B cell (primary cell): ENCODE measurements at regions not wholly inside any gene's neighbourhood (a gene's known extent, or its start where the extent isn't known, plus 50 kb on each side); places are given as distances from the start of the nearest gene placed in this dataset.

Experiments used
- ATAC-seq: fragments of 200-7000 bp; cut with Tn5 transposase; one replicate; pipeline ENCODE4 v1.10.0; 2021; ENCODE audit warnings: low read depth, mild to moderate bottlenecking, moderate number of reproducible peaks, moderate library complexity
- CTCF ChIA-PET: fragments of 350-600 bp; sonication (Branson Sonifier 250); formaldehyde crosslinking; loops from one replicate; lab custom pipeline; 2021; ENCODE audit warnings: antibody characterized with exemption, inconsistent platforms; lab: Charles Lee
- POLR2A ChIA-PET: fragments of 350-600 bp; sonication (Branson Sonifier 250); formaldehyde crosslinking; loops from one replicate; lab custom pipeline; 2021; ENCODE audit warnings: antibody characterized with exemption; lab: Charles Lee
- DNase-seq: peaks from one replicate; pipeline ENCODE4 v3.0.0; 2013
- H2AFZ ChIP-seq: 2 replicates; pipeline ENCODE4 v1.6.1; 2012; ENCODE audit warnings: mild to moderate bottlenecking, low read depth, low read length; ENCODE audit not compliant: insufficient read depth, poor library complexity, severe bottlenecking
- H3K27ac ChIP-seq, 2 donors: 1 replicate in 1 of 2; 2 replicates in 1 of 2; pipeline ENCODE4 v1.5.1; 2012 to 2013; ENCODE audit warnings: low read length in 2 of 2, mild to moderate bottlenecking in 2 of 2, moderate library complexity in 1 of 2
- H3K27me3 ChIP-seq, 4 experiments: fragments of 200-600 bp in 1 of 4; sonication (generic) in 1 of 4; replicated peaks in 1 of 4; 1 replicate in 2 of 4; 2 replicates in 2 of 4; pipeline versions ENCODE4 v1.6.1 to v1.7.0; 2013 to 2016; ENCODE audit warnings: low read length in 3 of 4, mild to moderate bottlenecking in 2 of 4, mixed read lengths in 1 of 4, moderate library complexity in 1 of 4; ENCODE audit not compliant: insufficient read depth in 4 of 4, control insufficient read depth in 3 of 4; ENCODE audit errors: control extremely low read depth in 1 of 4
- H3K36me3 ChIP-seq, 2 experiments: replicated peaks in 1 of 2; 1 replicate in 1 of 2; 2 replicates in 1 of 2; pipeline versions ENCODE4 v1.6.1 to v1.7.1; 2013; ENCODE audit warnings: low read length in 1 of 2; ENCODE audit not compliant: insufficient read depth in 2 of 2, control insufficient read depth in 1 of 2; ENCODE audit errors: control extremely low read depth in 1 of 2, extremely low read depth in 1 of 2
- H3K4me1 ChIP-seq, 2 donors: fragments of 200-600 bp in 1 of 2; sonication (generic) in 1 of 2; 1 replicate in 1 of 2; 2 replicates in 1 of 2; pipeline versions ENCODE4 v1.5.1 to v1.6.1; 2013 to 2017; ENCODE audit warnings: low read length in 2 of 2; ENCODE audit not compliant: control insufficient read depth in 2 of 2, insufficient read depth in 2 of 2
- H3K4me2 ChIP-seq: replicated peaks from 2 replicates; pipeline ENCODE3; 2012; ENCODE audit warnings: mild to moderate bottlenecking, low read depth, low read length; ENCODE audit not compliant: poor library complexity, severe bottlenecking
- H3K4me3 ChIP-seq, 5 experiments: fragments of 200-600 bp in 1 of 5; sonication (generic) in 1 of 5; 1 replicate in 3 of 5; 2 replicates in 2 of 5; pipeline versions ENCODE4 v1.5.1 to v1.7.0; 2011 to 2016; ENCODE audit warnings: low read length in 4 of 5, mild to moderate bottlenecking in 4 of 5, low read depth in 2 of 5, control low read depth in 1 of 5, moderate library complexity in 1 of 5; ENCODE audit not compliant: insufficient read depth in 1 of 5; ENCODE audit errors: control extremely low read depth in 1 of 5, extremely low read depth in 1 of 5
- H3K79me2 ChIP-seq: fragments of 200-600 bp; sonication (generic); one replicate; pipeline ENCODE4 v1.6.0; 2016; ENCODE audit warnings: low read length; ENCODE audit not compliant: control insufficient read depth, insufficient read depth
- H3K9ac ChIP-seq: fragments of 200-600 bp; sonication (generic); 2 replicates; pipeline ENCODE4 v1.6.1; 2017; ENCODE audit warnings: mild to moderate bottlenecking, low read length, moderate library complexity
- H3K9me3 ChIP-seq, 3 donors: one replicate each; pipeline versions ENCODE4 v1.6.1 to v1.7.1; 2013; ENCODE audit warnings: low read length in 2 of 3; ENCODE audit not compliant: control insufficient read depth in 2 of 3, insufficient read depth in 1 of 3; ENCODE audit errors: control extremely low read depth in 1 of 3
- H4K20me1 ChIP-seq: 2 replicates; pipeline ENCODE4 v1.6.0; 2012; ENCODE audit warnings: mild to moderate bottlenecking, low read length; ENCODE audit not compliant: insufficient read depth, control insufficient read depth, poor library complexity, severe bottlenecking
- H3K27ac Mint-ChIP-seq: one replicate; pipeline ENCODE4 v1.8.0; 2021; ENCODE audit warnings: mixed read lengths
- H3K27me3 Mint-ChIP-seq: one replicate; pipeline ENCODE4 v1.8.0; 2021; ENCODE audit warnings: mixed read lengths
- H3K4me1 Mint-ChIP-seq: one replicate; pipeline ENCODE4 v1.8.0; 2021; ENCODE audit warnings: mixed read lengths
- H3K4me3 Mint-ChIP-seq: one replicate; pipeline ENCODE4 v1.8.0; 2021; ENCODE audit warnings: mixed read lengths
- H3K9me3 Mint-ChIP-seq: one replicate; pipeline ENCODE4 v1.8.0; 2022; ENCODE audit warnings: mixed read lengths; ENCODE audit not compliant: insufficient read depth
- CTCF ChIP-seq: fragments of 200-600 bp; IDR thresholded peaks from one replicate; pipeline ENCODE4 v1.8.0; 2022; ENCODE audit warnings: antibody characterized with exemption, mild to moderate bottlenecking
- EZH2 ChIP-seq: IDR thresholded peaks from 2 replicates; pipeline ENCODE4 v1.6.1; 2012; ENCODE audit warnings: borderline replicate concordance, low read depth, mild to moderate bottlenecking, moderate library complexity, low read length; ENCODE audit not compliant: insufficient read depth, poor library complexity, severe bottlenecking
- WGBS: methylation state at CpG from one replicate; pipeline ENCODE4 v1.1.5; 2013; ENCODE audit warnings: missing lambda C conversion rate; ENCODE audit not compliant: insufficient coverage; 5-methylcytosine and 5-hydroxymethylcytosine counted together
- intact Hi-C: fragments of 100-400 bp; cut with micrococcal nuclease; formaldehyde crosslinking; loops from one replicate; pipeline ENCODE4 v1.10.0; 2022

DNA sequence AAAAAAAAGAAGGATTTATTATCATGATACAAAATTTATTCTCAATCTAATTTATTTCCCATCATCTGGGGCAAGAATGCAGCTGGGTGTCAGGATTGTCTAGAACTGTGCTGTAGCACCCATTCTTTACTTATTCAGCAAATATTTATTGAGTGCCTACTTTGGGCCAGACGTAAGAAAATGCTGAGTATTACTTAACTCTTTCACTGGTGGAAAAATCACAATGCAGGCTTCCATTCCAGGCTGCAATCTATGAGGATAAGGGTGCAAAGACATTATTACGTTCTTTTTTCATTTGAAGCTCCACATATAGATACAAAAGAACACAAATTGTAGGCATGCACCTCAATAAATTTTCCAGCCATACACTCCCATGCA is 86.0 kb upstream of the CDKN3 start:
- Histone ChIP-seq H3K9me3 (no peaks in the 10 kb centered on the region), H3K9ac (no peak overlapping the region), H3K4me1 (no peaks in the 10 kb centered on the region), H3K4me3 (no peak overlapping the region), H3K27ac (no peak overlapping the region), H4K20me1 (no peaks in the 10 kb centered on the region), H3K4me2 (no peak overlapping the region), H2AFZ (no peak overlapping the region), H3K79me2 (no peaks in the 10 kb centered on the region), H3K36me3 (no peaks in the 10 kb centered on the region), H3K27me3 (no peaks in the 10 kb centered on the region)
- ATAC-seq (no peak), DNase-seq (no peak)
- WGBS: 100% methylated on average over 1 of the region's 2 CpGs
- no peak overlapping the region for H3K4me3 Mint-ChIP-seq
- POLR2A ChIA-PET: no interaction called here
- TF ChIP-seq EZH2 (no peak), CTCF (no peak)
- H3K27ac Mint-ChIP-seq: no peak overlapping the region
- CTCF ChIA-PET: no interaction called here
- no peaks in the 10 kb centered on the region for H3K4me1 Mint-ChIP-seq
- no peaks in the 10 kb centered on the region for H3K9me3 Mint-ChIP-seq
- H3K27me3 Mint-ChIP-seq: peaks cover 25% of the 10 kb centered on the region
- intact Hi-C loops: no loop called here

DNA sequence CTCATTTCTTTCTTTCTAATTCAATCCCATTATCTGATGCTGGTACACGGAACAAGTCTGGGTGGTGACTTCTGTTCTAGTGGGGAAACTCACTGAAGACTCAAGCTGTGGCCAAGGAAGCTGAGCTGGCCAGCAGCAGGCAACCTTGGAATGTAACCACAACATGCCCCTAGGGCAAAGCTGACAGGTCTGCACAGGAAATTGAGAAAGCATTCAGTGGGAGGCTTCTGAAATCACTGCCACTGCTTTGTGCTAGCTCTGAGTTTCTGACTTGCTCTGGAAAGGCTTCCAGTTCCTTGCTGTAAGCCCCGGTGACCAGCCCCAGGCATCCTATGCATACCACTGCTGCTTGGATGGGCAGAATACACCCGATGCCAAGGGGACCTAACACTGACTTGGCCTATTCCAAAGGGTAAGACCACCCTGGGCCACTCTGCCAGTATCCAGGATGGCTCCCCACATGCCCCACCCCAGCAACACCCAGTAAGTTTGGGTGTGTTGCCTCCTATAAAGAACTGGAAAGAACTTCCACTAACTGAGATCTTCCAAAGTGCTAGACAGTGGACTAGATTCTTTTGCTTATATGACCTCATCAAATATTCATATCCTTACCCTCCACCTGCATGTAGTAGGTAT is 84.5 kb upstream of the CDKN3 start:
- no peak overlapping the region for H3K9ac ChIP-seq
- H3K9me3 ChIP-seq: no peaks in the 10 kb centered on the region
- no peak overlapping the region for H3K4me2 ChIP-seq
- Mint-ChIP-seq H3K27me3 (peaks cover 25% of the 10 kb centered on the region), H3K9me3 (no peaks in the 10 kb centered on the region), H3K27ac (no peak overlapping the region), H3K4me3 (no peak overlapping the region), H3K4me1 (no peaks in the 10 kb centered on the region)
- H4K20me1 ChIP-seq: no peaks in the 10 kb centered on the region
- H2AFZ ChIP-seq: no peak overlapping the region
- no peaks in the 10 kb centered on the region for H3K36me3 ChIP-seq
- H3K4me1 ChIP-seq: no peaks in the 10 kb centered on the region
- ChIA-PET CTCF (interaction anchor here (0.6 kb wide), 1 partner anchor 800 kb away, joined by 3 read pairs; no protein-coding TSS in a partner anchor), POLR2A (no interaction called here)
- H3K27ac ChIP-seq: no peak overlapping the region
- ATAC-seq (no peak), DNase-seq (no peak)
- H3K79me2 ChIP-seq: no peaks in the 10 kb centered on the region
- no peak for TF ChIP-seq CTCF
- TF ChIP-seq EZH2: no peak
- WGBS: 72% methylated on average over 3 of the region's 3 CpGs
- intact Hi-C loops: no loop called here
- H3K4me3 ChIP-seq: no peak overlapping the region
- no peaks in the 10 kb centered on the region for H3K27me3 ChIP-seq
